Fibroblast of villous mesenchyme (primary cell): ENCODE measurements at regions not wholly inside any gene's neighbourhood (a gene's known extent, or its start where the extent isn't known, plus 50 kb on each side); places are given as distances from the start of the nearest gene placed in this dataset.

ENCODE experiments used
- DNase-seq: peaks from one replicate; pipeline ENCODE4 v3.0.0-alpha.2; 2010; ENCODE audit warnings: low read depth
- H3K4me3 ChIP-seq: 2 replicates; pipeline ENCODE4 v1.5.1; 2011; ENCODE audit warnings: low read depth, mild to moderate bottlenecking, low read length
- TF ChIP-seq, protein P1 (sequence below): IDR thresholded peaks from 2 replicates; pipeline ENCODE4 v1.5.1; 2012; ENCODE audit warnings: low read depth, mild to moderate bottlenecking, low read length; ENCODE audit not compliant: insufficient read depth

DNA sequence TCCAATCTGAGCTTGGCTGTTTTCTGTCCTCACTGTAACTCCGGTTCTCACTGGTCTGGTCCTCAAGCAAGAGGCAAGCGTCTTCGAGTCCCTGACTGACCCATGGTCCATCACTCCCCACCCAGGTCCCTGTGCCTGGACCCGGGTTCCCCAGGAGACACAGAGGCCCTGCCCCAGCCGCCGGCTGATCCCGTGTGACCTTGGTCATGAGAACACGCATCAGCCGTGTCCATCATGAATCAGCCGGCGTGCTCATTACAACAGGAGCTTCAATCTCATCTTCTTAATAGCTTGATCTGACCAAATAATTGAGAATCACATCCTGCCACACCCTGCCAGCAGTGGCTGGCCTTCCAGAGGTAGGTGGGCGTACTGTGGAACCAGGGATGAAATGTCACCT, 545.1 kb downstream of the BRD1 start:
- TF ChIP-seq, protein P1, sequence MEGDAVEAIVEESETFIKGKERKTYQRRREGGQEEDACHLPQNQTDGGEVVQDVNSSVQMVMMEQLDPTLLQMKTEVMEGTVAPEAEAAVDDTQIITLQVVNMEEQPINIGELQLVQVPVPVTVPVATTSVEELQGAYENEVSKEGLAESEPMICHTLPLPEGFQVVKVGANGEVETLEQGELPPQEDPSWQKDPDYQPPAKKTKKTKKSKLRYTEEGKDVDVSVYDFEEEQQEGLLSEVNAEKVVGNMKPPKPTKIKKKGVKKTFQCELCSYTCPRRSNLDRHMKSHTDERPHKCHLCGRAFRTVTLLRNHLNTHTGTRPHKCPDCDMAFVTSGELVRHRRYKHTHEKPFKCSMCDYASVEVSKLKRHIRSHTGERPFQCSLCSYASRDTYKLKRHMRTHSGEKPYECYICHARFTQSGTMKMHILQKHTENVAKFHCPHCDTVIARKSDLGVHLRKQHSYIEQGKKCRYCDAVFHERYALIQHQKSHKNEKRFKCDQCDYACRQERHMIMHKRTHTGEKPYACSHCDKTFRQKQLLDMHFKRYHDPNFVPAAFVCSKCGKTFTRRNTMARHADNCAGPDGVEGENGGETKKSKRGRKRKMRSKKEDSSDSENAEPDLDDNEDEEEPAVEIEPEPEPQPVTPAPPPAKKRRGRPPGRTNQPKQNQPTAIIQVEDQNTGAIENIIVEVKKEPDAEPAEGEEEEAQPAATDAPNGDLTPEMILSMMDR, result no peak
- no peak overlapping the region for H3K4me3 ChIP-seq
- no peak for DNase-seq

DNA sequence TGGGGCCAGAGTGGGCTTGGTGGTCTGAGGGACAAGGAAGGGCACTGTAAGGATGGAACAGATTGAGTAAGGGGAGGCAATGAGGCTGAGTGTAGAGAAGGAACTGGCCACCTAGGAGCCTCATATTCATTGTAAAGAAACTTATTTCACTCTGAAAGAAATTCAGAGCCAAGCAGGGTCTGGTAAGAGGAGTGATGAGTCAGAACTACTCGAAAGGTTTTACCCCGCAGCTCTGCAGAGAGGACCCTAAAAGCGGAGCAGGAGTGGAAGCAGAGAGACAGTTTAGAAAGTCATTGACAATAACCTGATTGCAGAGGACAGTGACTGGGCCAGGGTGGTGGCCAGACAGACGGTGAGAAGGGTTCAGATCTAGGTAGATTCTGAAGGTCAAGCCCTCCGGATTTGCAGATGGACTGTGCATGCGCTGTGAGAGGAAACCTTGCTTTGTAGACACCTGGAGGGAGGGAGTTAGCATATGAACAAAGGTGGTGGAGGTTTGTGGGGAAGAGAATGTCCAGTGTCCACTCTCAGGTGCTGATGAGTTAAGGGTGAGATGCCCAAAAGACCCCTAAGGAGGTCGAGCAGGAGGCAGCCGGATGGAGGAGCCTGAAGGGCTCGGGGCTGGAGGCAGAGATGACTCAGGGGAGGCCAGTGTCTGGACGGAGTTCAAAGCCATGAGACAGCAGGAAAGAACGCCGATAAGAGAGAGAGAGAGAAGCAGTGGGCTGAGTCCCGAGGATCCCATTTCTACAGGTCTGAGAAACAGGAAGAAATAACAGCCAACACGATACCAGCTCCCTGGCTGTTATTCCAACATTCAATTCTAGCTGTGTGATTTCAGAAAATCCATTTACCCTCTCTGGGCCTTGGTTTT, 546.0 kb downstream of the BRD1 start:
- TF ChIP-seq, protein P1, result no peak
- DNase-seq, result no peak
- H3K4me3 ChIP-seq, result no peak overlapping the region

DNA sequence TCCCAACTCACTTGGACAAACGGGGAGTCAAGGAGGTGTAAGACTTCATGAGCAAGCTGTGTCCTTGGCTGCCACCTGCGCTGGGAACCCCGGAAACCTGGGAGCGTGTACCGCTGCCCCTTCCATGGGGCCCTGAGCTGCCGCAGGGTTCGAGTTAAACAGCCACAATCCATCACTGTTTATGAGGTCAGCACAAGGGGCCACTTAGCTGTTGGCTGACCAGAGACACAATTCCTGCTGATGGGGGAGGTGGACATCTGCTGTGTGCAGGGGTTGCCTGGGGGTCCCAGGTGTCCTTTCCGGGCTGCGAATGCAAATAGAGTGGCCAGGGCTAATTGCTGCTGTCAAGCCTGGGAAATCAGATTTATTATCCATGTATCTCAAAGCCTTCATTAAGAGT, 549.3 kb downstream of the BRD1 start:
- TF ChIP-seq, protein P1, result no peak
- H3K4me3 ChIP-seq, result no peak overlapping the region
- DNase-seq, result no peak

DNA sequence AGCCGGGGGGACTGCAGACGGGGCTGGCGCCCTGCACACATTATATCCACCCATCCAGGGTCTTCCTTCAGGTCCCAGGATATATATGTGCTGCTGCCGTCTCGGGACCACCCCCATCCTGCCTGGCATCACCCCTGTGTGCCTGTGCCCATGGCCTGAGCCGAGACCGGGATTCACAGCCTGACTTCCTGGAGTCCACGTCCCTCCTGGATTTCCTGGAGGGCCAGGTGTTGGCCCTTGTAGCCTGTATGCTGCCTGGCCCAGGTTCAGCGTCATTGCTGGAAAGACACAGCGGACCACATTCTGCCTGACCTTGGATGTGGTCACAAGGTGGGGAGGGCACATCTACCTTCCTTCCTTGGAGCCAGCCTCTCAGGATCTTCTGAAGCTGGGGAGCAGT, 551.1 kb downstream of the BRD1 start:
- TF ChIP-seq, protein P1, result no peak
- no peak overlapping the region for H3K4me3 ChIP-seq
- no peak for DNase-seq

DNA sequence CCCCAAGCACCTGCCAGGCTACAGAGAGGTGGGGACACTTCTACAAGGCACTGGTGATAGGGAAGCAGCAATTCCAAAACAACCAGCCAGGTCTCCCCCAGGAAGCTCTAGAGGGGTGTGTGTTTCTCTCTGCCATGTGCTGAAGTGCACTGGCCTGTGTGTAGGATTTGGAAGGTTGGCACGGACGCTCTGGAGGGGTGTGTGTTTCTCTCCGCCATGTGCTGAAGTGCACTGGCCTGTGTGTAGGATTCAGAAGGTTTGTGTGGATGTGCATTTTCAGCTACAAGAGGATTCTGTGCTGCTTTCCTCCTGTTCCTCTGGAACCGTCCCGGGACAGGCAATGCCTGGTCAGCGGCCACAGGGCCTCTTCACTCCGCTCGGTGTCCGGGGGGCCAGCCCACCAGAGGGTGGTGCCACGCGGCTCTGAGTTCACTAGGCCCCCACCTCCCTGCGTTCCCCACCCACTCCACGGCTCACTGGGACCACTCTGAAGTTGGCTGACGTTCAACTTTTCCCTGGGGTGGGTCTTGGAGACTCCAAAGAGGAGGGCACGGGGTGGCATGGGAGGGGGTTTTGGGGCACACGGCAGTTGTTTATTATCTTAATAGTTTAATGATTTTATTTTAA, 552.8 kb downstream of the BRD1 start:
- TF ChIP-seq, protein P1, result no peak
- DNase-seq, result no peak
- H3K4me3 ChIP-seq, result no peak overlapping the region

DNA sequence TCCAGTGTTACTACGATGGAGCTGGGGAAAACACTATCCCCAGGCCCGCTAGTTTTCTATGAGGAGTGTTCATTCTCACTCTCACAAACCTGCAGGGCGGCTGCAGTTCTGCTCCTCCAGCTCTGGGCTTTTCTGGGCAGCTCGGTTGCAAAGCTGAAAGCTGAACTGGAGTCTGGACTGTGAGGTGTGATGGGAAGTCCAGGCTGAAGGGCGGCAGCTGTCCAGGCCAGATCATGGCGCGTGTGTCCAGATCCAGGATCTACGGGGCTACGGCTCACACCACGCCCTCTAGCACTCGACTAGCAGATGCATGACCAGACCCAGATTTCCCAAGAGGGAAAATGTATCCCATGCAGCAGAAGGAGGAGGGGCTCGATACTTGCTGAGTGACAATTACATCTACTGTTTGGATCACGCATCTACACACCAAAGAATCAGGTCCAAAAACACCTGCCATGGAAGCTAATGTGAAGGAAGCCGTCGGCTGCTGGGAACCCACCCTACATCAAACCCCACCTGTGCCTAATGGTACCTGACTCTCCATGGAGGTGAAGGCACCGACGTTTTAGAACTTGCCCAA, 555.0 kb downstream of the BRD1 start:
- TF ChIP-seq, protein P1, result no peak
- DNase-seq, result no peak
- no peak overlapping the region for H3K4me3 ChIP-seq
